ENCODE measurements at regions not wholly inside any gene's neighbourhood (a gene's known extent, or its start where the extent isn't known, plus 50 kb on each side); places are given as distances from the start of the nearest gene placed in this dataset.
A peak's percentile ranks its signal among the peaks of the same experiment; 100 is the strongest.

GRCh38 chrX:9337046-9337445 is 127.8 kb upstream of the TBL1X start:
- no peaks in the 10 kb centered on the region for H3K36me3 ChIP-seq (replicated peaks in 1 of 2; ENCODE audit: insufficient read depth in 1 of 2, low read depth in 2 of 2)
- WGBS, 2 donors: 68 to 71% methylated on average over 5 of the region's 5 CpGs
- H3K27ac ChIP-seq: no peak overlapping the region
- H3K4me1 ChIP-seq: peaks cover 23% of the 10 kb centered on the region
- H3K27me3 ChIP-seq: no peaks in the 10 kb centered on the region
- ATAC-seq (no peak), DNase-seq (peak in 1 of 4 donors; percentile 25)
- H3K4me3 ChIP-seq: no peak overlapping the region
- TF ChIP-seq POLR2A (IDR thresholded peaks at IDR 0.05): no peak
- TF ChIP-seq, protein P1, sequence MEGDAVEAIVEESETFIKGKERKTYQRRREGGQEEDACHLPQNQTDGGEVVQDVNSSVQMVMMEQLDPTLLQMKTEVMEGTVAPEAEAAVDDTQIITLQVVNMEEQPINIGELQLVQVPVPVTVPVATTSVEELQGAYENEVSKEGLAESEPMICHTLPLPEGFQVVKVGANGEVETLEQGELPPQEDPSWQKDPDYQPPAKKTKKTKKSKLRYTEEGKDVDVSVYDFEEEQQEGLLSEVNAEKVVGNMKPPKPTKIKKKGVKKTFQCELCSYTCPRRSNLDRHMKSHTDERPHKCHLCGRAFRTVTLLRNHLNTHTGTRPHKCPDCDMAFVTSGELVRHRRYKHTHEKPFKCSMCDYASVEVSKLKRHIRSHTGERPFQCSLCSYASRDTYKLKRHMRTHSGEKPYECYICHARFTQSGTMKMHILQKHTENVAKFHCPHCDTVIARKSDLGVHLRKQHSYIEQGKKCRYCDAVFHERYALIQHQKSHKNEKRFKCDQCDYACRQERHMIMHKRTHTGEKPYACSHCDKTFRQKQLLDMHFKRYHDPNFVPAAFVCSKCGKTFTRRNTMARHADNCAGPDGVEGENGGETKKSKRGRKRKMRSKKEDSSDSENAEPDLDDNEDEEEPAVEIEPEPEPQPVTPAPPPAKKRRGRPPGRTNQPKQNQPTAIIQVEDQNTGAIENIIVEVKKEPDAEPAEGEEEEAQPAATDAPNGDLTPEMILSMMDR (IDR thresholded peaks at IDR 0.05): no peak
- H3K9me3 ChIP-seq: no peaks in the 10 kb centered on the region
- intact Hi-C loops (cut with DNase I): no loop called here

- 92 to 93% methylated on average over 2 to 6 of the region's 10 CpGs for WGBS, 2 donors
- TF ChIP-seq, protein P1 (IDR thresholded peaks at IDR 0.05): no peak
- no peak for TF ChIP-seq POLR2A (IDR thresholded peaks at IDR 0.05)
- Histone ChIP-seq H3K4me1 (peaks cover 20% of the 10 kb centered on the region), H3K27ac (no peak overlapping the region), H3K9me3 (no peaks in the 10 kb centered on the region), H3K36me3 (replicated peaks in 1 of 2; ENCODE audit: insufficient read depth in 1 of 2, low read depth in 2 of 2) (no peaks in the 10 kb centered on the region), H3K4me3 (no peak overlapping the region), H3K27me3 (no peaks in the 10 kb centered on the region)
- intact Hi-C loops (cut with DNase I): no loop called here
- DNase-seq (no peak), ATAC-seq (no peak)
These were observed 125.9 kb upstream of the TBL1X start for GRCh38 chrX:9338986-9339385.

GRCh38 chrX:9339603-9340491 is 125.0 kb upstream of the TBL1X start:
- H3K4me1 ChIP-seq: peaks cover 16% of the 10 kb centered on the region
- H3K4me3 ChIP-seq: no peak overlapping the region
- ATAC-seq: no peak
- no peaks in the 10 kb centered on the region for H3K36me3 ChIP-seq (replicated peaks in 1 of 2; ENCODE audit: insufficient read depth in 1 of 2, low read depth in 2 of 2)
- H3K9me3 ChIP-seq: no peaks in the 10 kb centered on the region
- no peak overlapping the region for H3K27ac ChIP-seq
- H3K27me3 ChIP-seq: no peaks in the 10 kb centered on the region
- intact Hi-C loops (cut with DNase I): loop anchor here (5.0 kb wide), 1 partner anchor 122 kb away; no protein-coding TSS in a partner anchor
- DNase-seq: no peak
- WGBS, 2 donors: 60 to 88% methylated on average over 6 to 11 of the region's 13 CpGs
- no peak for TF ChIP-seq POLR2A (IDR thresholded peaks at IDR 0.05)
- TF ChIP-seq, protein P1 (IDR thresholded peaks at IDR 0.05): no peak

DNA sequence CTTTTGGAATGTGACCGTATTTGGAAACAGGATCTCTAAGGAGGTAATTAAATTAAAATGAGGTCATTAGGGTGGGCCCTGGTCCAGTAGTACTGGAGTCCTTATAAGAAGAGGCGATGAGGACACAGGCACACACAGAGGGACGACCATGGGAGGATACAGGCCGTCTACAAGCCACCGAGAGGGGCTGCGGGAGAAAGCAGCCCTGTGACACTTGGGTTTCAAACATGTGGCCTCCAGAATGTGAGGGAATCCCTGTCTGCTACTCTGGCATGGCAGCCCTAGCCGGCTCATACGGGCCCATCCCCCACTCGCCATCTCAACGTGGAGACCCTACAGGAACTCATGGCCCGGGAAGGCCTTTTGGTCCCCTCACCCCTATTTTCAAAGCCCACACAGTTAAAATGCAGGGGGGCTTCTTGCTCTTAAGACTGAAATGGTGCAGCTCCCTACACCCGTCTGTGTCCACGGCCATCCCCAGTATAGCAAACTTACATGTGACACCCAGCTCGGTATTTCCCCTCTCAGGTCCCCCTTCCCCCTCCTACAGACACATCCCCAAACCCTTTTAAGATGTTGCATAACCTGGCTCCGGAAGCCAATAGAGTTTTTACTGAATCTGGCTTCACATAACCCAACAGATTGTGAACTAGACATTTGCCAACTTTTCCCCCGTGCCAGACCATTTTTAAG is 124.1 kb upstream of the TBL1X start:
- Histone ChIP-seq H3K27me3 (no peaks in the 10 kb centered on the region), H3K9me3 (no peaks in the 10 kb centered on the region), H3K4me1 (peaks cover 16% of the 10 kb centered on the region), H3K4me3 (no peak overlapping the region), H3K27ac (peak overlapping the region in 2 of 4 donors; percentile 59 to 83), H3K36me3 (replicated peaks in 1 of 2; ENCODE audit: insufficient read depth in 1 of 2, low read depth in 2 of 2) (no peaks in the 10 kb centered on the region)
- 35 to 56% methylated on average over 12 to 13 of the region's 16 CpGs for WGBS, 2 donors
- no peak for TF ChIP-seq POLR2A (IDR thresholded peaks at IDR 0.05)
- TF ChIP-seq, protein P1 (IDR thresholded peaks at IDR 0.05): no peak
- intact Hi-C loops (cut with DNase I): loop anchor here (5.0 kb wide), 1 partner anchor 122 kb away; no protein-coding TSS in a partner anchor
- ATAC-seq (no peak), DNase-seq (peak in 1 of 4 donors; percentile 51)

Measured in body of pancreas (tissue), 4 donors.